ENCODE measurements at regions not wholly inside any gene's neighbourhood (a gene's known extent, or its start where the extent isn't known, plus 50 kb on each side); places are given as distances from the start of the nearest gene placed in this dataset.

- FAIRE-seq (no peak), ATAC-seq (no peak), DNase-seq (ENCODE audit: low read depth, low spot score) (no peak)
- intact Hi-C loops (cut with micrococcal nuclease; ENCODE audit: unreplicated experiment) (no loop called here), in situ Hi-C loops (cut with MboI) (no loop called here)
- no peaks in the 10 kb centered on the region for H3K79me2 ChIP-seq (ENCODE audit: control insufficient read depth, insufficient read depth, low read length)
- H3K4me1 ChIP-seq (ENCODE audit: control insufficient read depth, insufficient read depth, low read length): no peaks in the 10 kb centered on the region
- H3K27me3 ChIP-seq (replicated peaks in 1 of 2; ENCODE audit: control insufficient read depth in 2 of 2, insufficient read depth in 2 of 2, low read length in 1 of 2): peaks cover 2 to 33% of the 10 kb centered on the region in 2 experiments; a peak in 3 of 4 replicates
- no peak overlapping the region for H3K9ac ChIP-seq (ENCODE audit: control insufficient read depth, insufficient read depth, low read length)
- no peak overlapping the region for H3K4me3 ChIP-seq
- ChIA-PET CTCF (no interaction called here), RAD21 (ENCODE audit: unreplicated experiment) (no interaction called here), SMC1A (ENCODE audit: uncharacterized antibody, unreplicated experiment) (no interaction called here), POLR2A (no interaction called here)
- no peak overlapping the region for H2AFZ ChIP-seq (ENCODE audit: control insufficient read depth, low read depth, low read length)
- H3K4me2 ChIP-seq (ENCODE audit: control insufficient read depth, insufficient read depth): no peak overlapping the region
- H3K9me3 ChIP-seq (replicated peaks; ENCODE audit: control insufficient read depth, insufficient read depth, low read length): peaks cover 2% of the 10 kb centered on the region; the same call in 1 of the 3 replicates
- TF ChIP-seq EZH2 (IDR thresholded peaks at IDR 0.05; ENCODE audit: borderline replicate concordance, control insufficient read depth, low read depth, low read length) (peak; percentile 81; the same call in 1 of the 2 replicates), NR2F1 (conservative IDR thresholded peaks at IDR 0.05) (no peak)
- H4K20me1 ChIP-seq (ENCODE audit: control insufficient read depth, insufficient read depth): no peaks in the 10 kb centered on the region
- H3K36me3 ChIP-seq (ENCODE audit: control insufficient read depth in 2 of 2, insufficient read depth in 2 of 2, low read length in 1 of 2): no peaks in the 10 kb centered on the region
- 56% methylated on average over 20 of the region's 23 CpGs for WGBS (ENCODE audit: insufficient coverage, insufficient replicate concordance, low lambda C conversion rate, missing lambda C conversion rate)
- no peak overlapping the region for H3K27ac ChIP-seq (ENCODE audit: control insufficient read depth, insufficient read depth)
- no TSS peak for BruUV-seq (replicated peaks)
Measured at GRCh38 chr1:90834354-90834885, 117.3 kb upstream of the BARHL2 start.

- FAIRE-seq: no peak
- peaks cover 2% of the 10 kb centered on the region; the same call in 1 of the 3 replicates for H3K9me3 ChIP-seq (replicated peaks; ENCODE audit: control insufficient read depth, insufficient read depth, low read length)
- H3K4me3 ChIP-seq: no peak overlapping the region
- H4K20me1 ChIP-seq (ENCODE audit: control insufficient read depth, insufficient read depth): no peaks in the 10 kb centered on the region
- H3K4me1 ChIP-seq (ENCODE audit: control insufficient read depth, insufficient read depth, low read length): no peaks in the 10 kb centered on the region
- ChIA-PET POLR2A (no interaction called here), CTCF (no interaction called here), RAD21 (ENCODE audit: unreplicated experiment) (no interaction called here), SMC1A (ENCODE audit: uncharacterized antibody, unreplicated experiment) (interaction anchor here (1.2 kb wide), 1 partner anchor 21 kb away, joined by 3 read pairs; no protein-coding TSS in a partner anchor)
- H3K4me2 ChIP-seq (ENCODE audit: control insufficient read depth, insufficient read depth): no peak overlapping the region
- no peaks in the 10 kb centered on the region for H3K79me2 ChIP-seq (ENCODE audit: control insufficient read depth, insufficient read depth, low read length)
- no peak for DNase-seq (ENCODE audit: low read depth, low spot score)
- no TSS peak for BruUV-seq (replicated peaks)
- in situ Hi-C loops (cut with MboI) (no loop called here), intact Hi-C loops (cut with micrococcal nuclease; ENCODE audit: unreplicated experiment) (no loop called here)
- peaks cover 2 to 31% of the 10 kb centered on the region in 2 experiments; a peak in 3 of 4 replicates for H3K27me3 ChIP-seq (replicated peaks in 1 of 2; ENCODE audit: control insufficient read depth in 2 of 2, insufficient read depth in 2 of 2, low read length in 1 of 2)
- no peak for ATAC-seq
- H3K27ac ChIP-seq (ENCODE audit: control insufficient read depth, insufficient read depth): no peak overlapping the region
- 17% methylated on average over 6 of the region's 6 CpGs for WGBS (ENCODE audit: insufficient coverage, insufficient replicate concordance, low lambda C conversion rate, missing lambda C conversion rate)
- no peaks in the 10 kb centered on the region for H3K36me3 ChIP-seq (ENCODE audit: control insufficient read depth in 2 of 2, insufficient read depth in 2 of 2, low read length in 1 of 2)
- H3K9ac ChIP-seq (ENCODE audit: control insufficient read depth, insufficient read depth, low read length): no peak overlapping the region
- H2AFZ ChIP-seq (ENCODE audit: control insufficient read depth, low read depth, low read length): no peak overlapping the region
- TF ChIP-seq MYB (IDR thresholded peaks at IDR 0.05; ENCODE audit: borderline replicate concordance, low read depth, low read length) (no peak), PAX8 (IDR thresholded peaks at IDR 0.05) (no peak), MTA2 (IDR thresholded peaks at IDR 0.05; ENCODE audit: low read depth) (peak; percentile 39; the same call in 1 of the 2 replicates), E2F4 (IDR thresholded peaks at IDR 0.05; ENCODE audit: low read depth, low read length) (no peak), PKNOX1 (IDR thresholded peaks at IDR 0.05) (peak; percentile 52), NR2C1 (IDR thresholded peaks at IDR 0.05) (no peak), SPI1 (IDR thresholded peaks at IDR 0.05; ENCODE audit: borderline replicate concordance, insufficient read depth, low read depth, low read length) (no peak), ZNF384 (IDR thresholded peaks at IDR 0.05; ENCODE audit: borderline replicate concordance, low read depth, low read length) (no peak), ETV6 (conservative IDR thresholded peaks at IDR 0.05 in 1 of 2, IDR thresholded peaks at IDR 0.05 in 1 of 2; ENCODE audit: borderline replicate concordance in 1 of 2, low read depth in 1 of 2) (no peak), FOS (IDR thresholded peaks at IDR 0.05; ENCODE audit: borderline replicate concordance, extremely low read depth, insufficient read length) (no peak)
Measured at GRCh38 chr1:90833466-90834110, 116.5 kb upstream of the BARHL2 start.
